ENCODE measurements at regions not wholly inside any gene's neighbourhood (a gene's known extent, or its start where the extent isn't known, plus 50 kb on each side); places are given as distances from the start of the nearest gene placed in this dataset.

DNA sequence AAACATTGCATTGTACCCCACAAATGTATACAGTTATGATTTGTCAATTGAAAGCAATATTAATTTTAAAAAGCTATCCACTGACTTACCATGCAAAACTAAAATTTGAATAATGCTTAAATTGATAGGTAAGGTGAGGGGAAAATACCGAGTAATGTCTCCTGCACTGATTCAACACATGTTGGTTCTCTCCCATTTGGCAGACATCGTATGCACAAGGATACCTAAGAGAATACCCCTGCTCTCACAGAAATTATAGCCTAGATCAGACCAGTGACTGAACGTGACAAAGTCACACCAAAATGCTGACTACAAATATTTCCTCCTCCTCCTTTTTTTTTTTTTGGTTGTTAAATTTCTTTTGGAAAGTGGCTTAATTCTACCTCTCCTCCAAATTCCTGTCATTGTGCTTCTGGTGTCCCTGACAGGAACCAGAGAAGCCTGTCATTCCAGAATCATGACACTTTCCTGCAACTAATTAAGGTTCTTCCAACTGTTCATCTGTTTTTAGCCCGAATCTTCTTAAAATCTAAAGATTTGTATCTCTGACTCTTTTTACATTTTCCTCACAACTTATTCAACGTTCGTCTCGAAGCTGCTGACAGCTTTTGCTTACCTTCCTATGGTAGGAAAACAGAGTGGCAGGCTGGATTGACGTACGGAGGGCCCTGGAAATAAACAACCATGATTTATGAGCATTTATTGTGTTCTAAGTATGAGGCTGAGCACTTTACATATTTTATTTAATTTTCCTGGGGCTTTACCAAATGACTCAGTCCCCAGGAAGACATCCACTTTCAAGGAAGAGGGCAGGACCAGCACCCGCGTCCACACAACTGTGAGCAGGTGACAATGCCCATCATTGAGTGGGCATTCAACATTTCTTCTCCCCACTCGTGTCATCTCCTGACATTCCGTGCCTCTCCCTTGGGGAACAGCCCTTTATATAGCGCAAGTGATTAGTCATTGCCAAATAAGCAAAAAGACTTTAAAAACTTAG is 57.9 kb upstream of the KCNE2 start:
- no peaks in the 10 kb centered on the region for H3K27me3 Mint-ChIP-seq (ENCODE audit: insufficient read depth, low read depth, poor library complexity)
- Histone ChIP-seq H4K20me1 (replicated peaks; ENCODE audit: insufficient read depth) (no peaks in the 10 kb centered on the region), H3K4me1 (ENCODE audit: insufficient read depth) (no peaks in the 10 kb centered on the region), H3K4me3 (no peak overlapping the region), H3K4me2 (no peak overlapping the region), H2AFZ (no peak overlapping the region), H3K36me3 (ENCODE audit: insufficient read depth) (no peaks in the 10 kb centered on the region), H3K27ac (ENCODE audit: low read depth) (no peak overlapping the region), H3K27me3 (ENCODE audit: insufficient read depth) (no peaks in the 10 kb centered on the region), H3F3A (replicated peaks; ENCODE audit: low read depth) (no peaks in the 10 kb centered on the region), H3K9me2 (ENCODE audit: insufficient read depth) (peaks cover 16% of the 10 kb centered on the region; the same call in 1 of the 2 replicates), H3K79me2 (replicated peaks; ENCODE audit: insufficient read depth) (no peaks in the 10 kb centered on the region)
- ATAC-seq, result no peak
- H3K4me1 Mint-ChIP-seq, result no peaks in the 10 kb centered on the region
- DNase-seq (ENCODE audit: low spot score), result no peak
- H3K36me3 Mint-ChIP-seq (ENCODE audit: low read depth), result no peaks in the 10 kb centered on the region
- H3K27ac Mint-ChIP-seq, result no peak overlapping the region
- TF ChIP-seq ZNF114 (CRISPR knock-in tag; IDR thresholded peaks at IDR 0.05), result no peak
- no peaks in the 10 kb centered on the region for H3K9me3 Mint-ChIP-seq
- H3K4me3 Mint-ChIP-seq, result no peak overlapping the region

DNA sequence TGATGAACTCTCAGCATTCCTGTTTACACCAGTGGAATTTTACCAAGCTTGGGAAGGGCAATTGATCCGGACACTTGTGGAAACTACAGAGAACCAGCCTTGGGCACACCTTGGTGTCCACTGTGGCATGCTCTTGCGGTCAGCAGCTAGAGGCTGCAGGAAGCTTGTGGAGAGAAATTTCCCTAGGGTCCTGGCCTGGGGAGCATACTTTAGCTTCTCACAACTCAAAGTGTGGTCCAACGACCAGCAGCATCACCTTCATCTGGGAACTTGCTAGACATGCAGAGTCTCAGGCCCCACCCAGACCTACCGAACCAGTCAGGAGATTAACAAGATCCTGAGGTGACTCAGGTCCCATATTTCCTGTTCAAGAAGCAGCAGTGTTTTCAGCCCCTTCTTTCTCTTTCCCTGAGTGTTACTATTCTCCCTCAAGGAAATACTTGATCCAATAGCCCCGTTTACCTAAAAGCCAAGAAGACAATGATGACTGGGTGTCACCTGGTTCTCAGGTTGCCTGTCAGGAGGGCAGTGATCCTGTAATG is 55.7 kb upstream of the KCNE2 start:
- Mint-ChIP-seq H3K27me3 (ENCODE audit: insufficient read depth, low read depth, poor library complexity) (no peaks in the 10 kb centered on the region), H3K27ac (no peak overlapping the region), H3K4me3 (no peak overlapping the region), H3K36me3 (ENCODE audit: low read depth) (no peaks in the 10 kb centered on the region), H3K9me3 (no peaks in the 10 kb centered on the region; the same call in 2 of the 3 replicates), H3K4me1 (no peaks in the 10 kb centered on the region; the same call in 2 of the 3 replicates)
- H3K27me3 ChIP-seq (ENCODE audit: insufficient read depth), result no peaks in the 10 kb centered on the region
- H3K79me2 ChIP-seq (replicated peaks; ENCODE audit: insufficient read depth), result no peaks in the 10 kb centered on the region
- no peak for ATAC-seq
- no peak overlapping the region for H3K4me2 ChIP-seq
- H4K20me1 ChIP-seq (replicated peaks; ENCODE audit: insufficient read depth), result no peaks in the 10 kb centered on the region
- TF ChIP-seq POLR2AphosphoS5 (IDR thresholded peaks at IDR 0.05; ENCODE audit: low read depth) (no peak), ZNF114 (CRISPR knock-in tag; IDR thresholded peaks at IDR 0.05) (no peak), CREB1 (CRISPR knock-in tag; IDR thresholded peaks at IDR 0.05; ENCODE audit: low read depth) (no peak), EZH2 (IDR thresholded peaks at IDR 0.05; ENCODE audit: low read depth, unreplicated experiment) (no peak), NANOG (IDR thresholded peaks at IDR 0.05; ENCODE audit: borderline replicate concordance) (no peak), JUNB (IDR thresholded peaks at IDR 0.05; ENCODE audit: unreplicated experiment) (no peak), CTCF (conservative IDR thresholded peaks at IDR 0.05; ENCODE audit: low read depth in 2 of 2) (no peak), EZH2phosphoT487 (IDR thresholded peaks at IDR 0.05; ENCODE audit: unreplicated experiment) (no peak), STAT1 (IDR thresholded peaks at IDR 0.05; ENCODE audit: unreplicated experiment) (no peak)
- TF ChIP-seq, protein P1, sequence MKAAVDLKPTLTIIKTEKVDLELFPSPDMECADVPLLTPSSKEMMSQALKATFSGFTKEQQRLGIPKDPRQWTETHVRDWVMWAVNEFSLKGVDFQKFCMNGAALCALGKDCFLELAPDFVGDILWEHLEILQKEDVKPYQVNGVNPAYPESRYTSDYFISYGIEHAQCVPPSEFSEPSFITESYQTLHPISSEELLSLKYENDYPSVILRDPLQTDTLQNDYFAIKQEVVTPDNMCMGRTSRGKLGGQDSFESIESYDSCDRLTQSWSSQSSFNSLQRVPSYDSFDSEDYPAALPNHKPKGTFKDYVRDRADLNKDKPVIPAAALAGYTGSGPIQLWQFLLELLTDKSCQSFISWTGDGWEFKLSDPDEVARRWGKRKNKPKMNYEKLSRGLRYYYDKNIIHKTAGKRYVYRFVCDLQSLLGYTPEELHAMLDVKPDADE (IDR thresholded peaks at IDR 0.05), result no peak
- H3K4me1 ChIP-seq (ENCODE audit: insufficient read depth), result no peaks in the 10 kb centered on the region
- no peaks in the 10 kb centered on the region for H3K36me3 ChIP-seq (ENCODE audit: insufficient read depth)
- no peaks in the 10 kb centered on the region for H3F3A ChIP-seq (replicated peaks; ENCODE audit: low read depth)
- H3K9me2 ChIP-seq (ENCODE audit: insufficient read depth), result peaks cover 22% of the 10 kb centered on the region; the same call in 1 of the 2 replicates
- no peak overlapping the region for H2AFZ ChIP-seq
- no peak overlapping the region for H3K4me3 ChIP-seq
- no peak overlapping the region for H3K27ac ChIP-seq (ENCODE audit: low read depth)
- DNase-seq (ENCODE audit: low spot score), result no peak

Measured in GM23338 (cell line).